ENCODE measurements at regions not wholly inside any gene's neighbourhood (a gene's known extent, or its start where the extent isn't known, plus 50 kb on each side); places are given as distances from the start of the nearest gene placed in this dataset.

- no peaks in the 10 kb centered on the region; a peak in 1 of 7 replicates for H3K27me3 ChIP-seq (replicated peaks in 1 of 4; ENCODE audit: control insufficient read depth in 3 of 4, extremely low read depth in 1 of 4, insufficient read depth in 3 of 4, low read length in 3 of 4)
- no peak overlapping the region for H2BK12ac ChIP-seq (ENCODE audit: low read depth, low read length)
- H2BK15ac ChIP-seq (ENCODE audit: low read length), result no peak overlapping the region
- no peak overlapping the region for H3K4me3 ChIP-seq (ENCODE audit: extremely low read depth in 1 of 4, insufficient read depth in 2 of 4, low read depth in 3 of 4, low read length in 4 of 4)
- H3K79me2 ChIP-seq (ENCODE audit: control insufficient read depth in 1 of 2, insufficient read depth in 2 of 2, low read length in 2 of 2), result no peaks in the 10 kb centered on the region
- no peak overlapping the region for H2BK120ac ChIP-seq (replicated peaks; ENCODE audit: low read depth, low read length)
- H3K36me3 ChIP-seq (ENCODE audit: control insufficient read depth in 2 of 4, insufficient read depth in 4 of 4, low read length in 3 of 4), result no peaks in the 10 kb centered on the region
- H3K9ac ChIP-seq (replicated peaks in 1 of 4; ENCODE audit: extremely low read depth in 1 of 4, low read depth in 3 of 4, low read length in 3 of 4), result no peak overlapping the region
- H2AK5ac ChIP-seq (ENCODE audit: low read depth, low read length), result no peak overlapping the region
- no peaks in the 10 kb centered on the region for H3K79me1 ChIP-seq (ENCODE audit: low read depth, low read length)
- H2BK5ac ChIP-seq (ENCODE audit: low read depth, low read length), result no peak overlapping the region
- no peaks in the 10 kb centered on the region for H4K20me1 ChIP-seq (replicated peaks in 1 of 2; ENCODE audit: control insufficient read depth in 1 of 2, insufficient read depth in 2 of 2, low read length in 2 of 2)
- no peak overlapping the region for H4K91ac ChIP-seq (replicated peaks; ENCODE audit: insufficient read length, low read length)
- no peak overlapping the region for H3K27ac ChIP-seq (ENCODE audit: low read depth, low read length)
- no peaks in the 10 kb centered on the region for H3K9me3 ChIP-seq (ENCODE audit: insufficient read depth in 2 of 2, low read depth in 1 of 2, low read length in 1 of 2)
- 68% methylated on average over 4 of the region's 4 CpGs; no CpG with 5 or more reads in 1 of the 2 experiments for WGBS, 2 experiments (ENCODE audit: extremely low coverage in 1 of 2, insufficient coverage in 1 of 2, insufficient read length in 1 of 2, insufficient replicate concordance in 2 of 2, low coverage in 1 of 2, low lambda C conversion rate in 2 of 2, missing lambda C conversion rate in 1 of 2)
- H3K4ac ChIP-seq (replicated peaks; ENCODE audit: insufficient read length, low read depth, low read length), result no peak overlapping the region
- H3K23ac ChIP-seq (ENCODE audit: insufficient read length), result no peak overlapping the region
- ChIA-PET CTCF (ENCODE audit: partially characterized antibody) (interaction anchor here (1.0 kb wide), 1 partner anchor 13 kb away, joined by 4 read pairs; no protein-coding TSS in a partner anchor), POLR2A (ENCODE audit: partially characterized antibody) (no interaction called here)
- no peak overlapping the region for H3K18ac ChIP-seq (ENCODE audit: extremely low read depth, low read length)
- no peaks in the 10 kb centered on the region for H3K23me2 ChIP-seq (ENCODE audit: low read depth, low read length)
- H3K56ac ChIP-seq (replicated peaks; ENCODE audit: insufficient read length, low read depth, low read length), result no peak overlapping the region
- no peak overlapping the region for H3K4me2 ChIP-seq (ENCODE audit: insufficient read depth in 1 of 2, low read depth in 2 of 2, low read length in 2 of 2)
- no peak overlapping the region for H2BK20ac ChIP-seq (ENCODE audit: low read length)
- FAIRE-seq (no peak), DNase-seq (ENCODE audit: low read depth in 1 of 2, low spot score in 2 of 2) (no peak)
- H4K8ac ChIP-seq (ENCODE audit: extremely low read depth, insufficient read depth, low read length), result no peak overlapping the region
- H3K14ac ChIP-seq (ENCODE audit: insufficient read length), result no peak overlapping the region
- H2AFZ ChIP-seq (ENCODE audit: low read length), result no peak overlapping the region
- H3K4me1 ChIP-seq (replicated peaks in 1 of 4; ENCODE audit: control insufficient read depth in 3 of 4, insufficient read depth in 4 of 4, low read length in 3 of 4), result no peaks in the 10 kb centered on the region
- H4K5ac ChIP-seq (ENCODE audit: insufficient read length, low read depth, low read length), result no peak overlapping the region
- TF ChIP-seq SUZ12 (IDR thresholded peaks at IDR 0.05; ENCODE audit: low read length) (no peak), SIX5 (IDR thresholded peaks at IDR 0.05; ENCODE audit: low read depth, low read length) (no peak), TAF7 (optimal IDR thresholded peaks at IDR 0.05; ENCODE audit: borderline replicate concordance, low read depth, low read length) (no peak), GABPA (IDR thresholded peaks at IDR 0.05; ENCODE audit: borderline replicate concordance, insufficient read depth, low read length) (no peak), TBP (IDR thresholded peaks at IDR 0.05; ENCODE audit: low read depth, low read length) (no peak), SIN3A (conservative IDR thresholded peaks at IDR 0.05 in 1 of 2, IDR thresholded peaks at IDR 0.05 in 1 of 2; ENCODE audit: low read depth in 1 of 2, low read length in 2 of 2) (no peak), JUN (IDR thresholded peaks at IDR 0.05; ENCODE audit: low read depth, low read length) (no peak), MAFK (IDR thresholded peaks at IDR 0.05; ENCODE audit: low read depth, low read length) (no peak), ATF3 (IDR thresholded peaks at IDR 0.05; ENCODE audit: insufficient read depth, low read depth, low read length) (no peak), YY1 (IDR thresholded peaks at IDR 0.05; ENCODE audit: low read depth, low read length) (no peak), EGR1 (IDR thresholded peaks at IDR 0.05; ENCODE audit: borderline replicate concordance, low read depth, low read length) (no peak), E2F6 (IDR thresholded peaks at IDR 0.05) (no peak), TCF12 (IDR thresholded peaks at IDR 0.05; ENCODE audit: low read depth, low read length) (no peak), BCL11A (IDR thresholded peaks at IDR 0.05; ENCODE audit: low read depth in 2 of 2, low read length in 2 of 2) (no peak), CEBPB (IDR thresholded peaks at IDR 0.05; ENCODE audit: low read depth, low read length) (no peak)
Observed at GRCh38 chr6:98687752-98688151, 146.6 kb upstream of the POU3F2 start.
